ENCODE measurements at regions not wholly inside any gene's neighbourhood (a gene's known extent, or its start where the extent isn't known, plus 50 kb on each side); places are given as distances from the start of the nearest gene placed in this dataset.

DNA sequence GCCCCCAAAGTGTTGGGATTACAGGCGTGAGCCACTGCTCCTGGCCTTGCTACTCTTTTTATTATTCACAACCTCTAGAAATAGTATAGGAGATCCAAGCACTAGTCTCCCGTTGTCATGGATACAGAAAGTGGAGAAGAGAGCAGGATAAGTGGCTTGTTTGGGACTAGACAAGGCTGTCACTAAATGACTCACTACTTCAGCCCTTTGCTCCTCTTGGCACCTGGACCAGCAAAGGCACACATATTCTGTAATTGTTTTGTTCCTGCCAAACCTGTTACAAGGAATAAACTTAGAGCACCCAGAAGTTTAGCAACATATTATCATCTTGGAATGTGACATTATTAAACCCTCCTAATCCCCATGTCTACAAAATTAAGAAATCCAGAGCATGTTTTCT is 427.2 kb upstream of the THBS1 start:
- DNase-seq (ENCODE audit: low read depth) (no peak), FAIRE-seq (peak; percentile 9)
- Mint-ChIP-seq H3K27ac (ENCODE audit: unreplicated experiment) (no peak overlapping the region), H3K9me3 (ENCODE audit: unreplicated experiment) (no peaks in the 10 kb centered on the region), H3K4me1 (ENCODE audit: low read depth, unreplicated experiment) (peaks cover 29% of the 10 kb centered on the region), H3K4me3 (ENCODE audit: unreplicated experiment) (no peak overlapping the region), H3K36me3 (ENCODE audit: low read depth, unreplicated experiment) (no peaks in the 10 kb centered on the region), H3K27me3 (ENCODE audit: low read depth, unreplicated experiment) (no peaks in the 10 kb centered on the region)
- Histone ChIP-seq H3K36me3 (ENCODE audit: insufficient read depth, low read length) (no peaks in the 10 kb centered on the region), H3K4me1 (ENCODE audit: insufficient read depth, low read length) (no peaks in the 10 kb centered on the region), H3K27ac (ENCODE audit: low read depth, low read length) (no peak overlapping the region), H2AFZ (ENCODE audit: low read depth, low read length) (no peak overlapping the region), H3K9ac (ENCODE audit: low read length) (no peak overlapping the region), H4K20me1 (ENCODE audit: insufficient read depth, low read length) (no peaks in the 10 kb centered on the region), H3K79me2 (ENCODE audit: insufficient read depth, low read length) (no peaks in the 10 kb centered on the region), H3K4me3 (ENCODE audit: insufficient read depth, low read depth, low read length) (no peak overlapping the region), H3K9me3 (ENCODE audit: insufficient read depth, low read depth, low read length) (no peaks in the 10 kb centered on the region), H3K4me2 (ENCODE audit: low read length) (no peak overlapping the region), H3K27me3 (ENCODE audit: insufficient read depth, low read length) (no peaks in the 10 kb centered on the region)
- TF ChIP-seq, protein P1, sequence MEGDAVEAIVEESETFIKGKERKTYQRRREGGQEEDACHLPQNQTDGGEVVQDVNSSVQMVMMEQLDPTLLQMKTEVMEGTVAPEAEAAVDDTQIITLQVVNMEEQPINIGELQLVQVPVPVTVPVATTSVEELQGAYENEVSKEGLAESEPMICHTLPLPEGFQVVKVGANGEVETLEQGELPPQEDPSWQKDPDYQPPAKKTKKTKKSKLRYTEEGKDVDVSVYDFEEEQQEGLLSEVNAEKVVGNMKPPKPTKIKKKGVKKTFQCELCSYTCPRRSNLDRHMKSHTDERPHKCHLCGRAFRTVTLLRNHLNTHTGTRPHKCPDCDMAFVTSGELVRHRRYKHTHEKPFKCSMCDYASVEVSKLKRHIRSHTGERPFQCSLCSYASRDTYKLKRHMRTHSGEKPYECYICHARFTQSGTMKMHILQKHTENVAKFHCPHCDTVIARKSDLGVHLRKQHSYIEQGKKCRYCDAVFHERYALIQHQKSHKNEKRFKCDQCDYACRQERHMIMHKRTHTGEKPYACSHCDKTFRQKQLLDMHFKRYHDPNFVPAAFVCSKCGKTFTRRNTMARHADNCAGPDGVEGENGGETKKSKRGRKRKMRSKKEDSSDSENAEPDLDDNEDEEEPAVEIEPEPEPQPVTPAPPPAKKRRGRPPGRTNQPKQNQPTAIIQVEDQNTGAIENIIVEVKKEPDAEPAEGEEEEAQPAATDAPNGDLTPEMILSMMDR (IDR thresholded peaks at IDR 0.05; ENCODE audit: insufficient read depth, low read depth, low read length) = no peak
- no peak for TF ChIP-seq EZH2 (IDR thresholded peaks at IDR 0.05; ENCODE audit: insufficient read depth, low read length)

GRCh38 chr15:39154227-39154638 is 426.6 kb upstream of the THBS1 start:
- no peaks in the 10 kb centered on the region for H3K4me1 ChIP-seq (ENCODE audit: insufficient read depth, low read length)
- no peaks in the 10 kb centered on the region for H3K27me3 ChIP-seq (ENCODE audit: insufficient read depth, low read length)
- Mint-ChIP-seq H3K36me3 (ENCODE audit: low read depth, unreplicated experiment) (no peaks in the 10 kb centered on the region), H3K27me3 (ENCODE audit: low read depth, unreplicated experiment) (no peaks in the 10 kb centered on the region), H3K4me3 (ENCODE audit: unreplicated experiment) (no peak overlapping the region), H3K27ac (ENCODE audit: unreplicated experiment) (no peak overlapping the region), H3K9me3 (ENCODE audit: unreplicated experiment) (no peaks in the 10 kb centered on the region), H3K4me1 (ENCODE audit: low read depth, unreplicated experiment) (peaks cover 29% of the 10 kb centered on the region)
- DNase-seq (ENCODE audit: low read depth) (no peak), FAIRE-seq (no peak)
- H3K27ac ChIP-seq (ENCODE audit: low read depth, low read length) = no peak overlapping the region
- no peaks in the 10 kb centered on the region for H3K9me3 ChIP-seq (ENCODE audit: insufficient read depth, low read depth, low read length)
- no peaks in the 10 kb centered on the region for H3K79me2 ChIP-seq (ENCODE audit: insufficient read depth, low read length)
- H2AFZ ChIP-seq (ENCODE audit: low read depth, low read length) = no peak overlapping the region
- TF ChIP-seq EZH2 (IDR thresholded peaks at IDR 0.05; ENCODE audit: insufficient read depth, low read length) = no peak
- TF ChIP-seq, protein P1 (IDR thresholded peaks at IDR 0.05; ENCODE audit: insufficient read depth, low read depth, low read length) = no peak
- H3K36me3 ChIP-seq (ENCODE audit: insufficient read depth, low read length) = no peaks in the 10 kb centered on the region
- no peak overlapping the region for H3K4me3 ChIP-seq (ENCODE audit: insufficient read depth, low read depth, low read length)
- H4K20me1 ChIP-seq (ENCODE audit: insufficient read depth, low read length) = no peaks in the 10 kb centered on the region
- H3K9ac ChIP-seq (ENCODE audit: low read length) = no peak overlapping the region
- no peak overlapping the region for H3K4me2 ChIP-seq (ENCODE audit: low read length)

GRCh38 chr15:39154776-39155175 is 426.1 kb upstream of the THBS1 start:
- no peak overlapping the region for H2AFZ ChIP-seq (ENCODE audit: low read depth, low read length)
- H3K27ac ChIP-seq (ENCODE audit: low read depth, low read length) = no peak overlapping the region

More at GRCh38 chr15:39154776-39155175, 426.1 kb upstream of the THBS1 start:
- no peak for DNase-seq (ENCODE audit: low read depth)
- no peak overlapping the region for H3K27ac Mint-ChIP-seq (ENCODE audit: unreplicated experiment)
- no peaks in the 10 kb centered on the region for H3K27me3 ChIP-seq (ENCODE audit: insufficient read depth, low read length)
- no peaks in the 10 kb centered on the region for H3K36me3 Mint-ChIP-seq (ENCODE audit: low read depth, unreplicated experiment)
- no peaks in the 10 kb centered on the region for H3K9me3 ChIP-seq (ENCODE audit: insufficient read depth, low read depth, low read length)
- no peak overlapping the region for H3K4me3 Mint-ChIP-seq (ENCODE audit: unreplicated experiment)
- TF ChIP-seq, protein P1 (IDR thresholded peaks at IDR 0.05; ENCODE audit: insufficient read depth, low read depth, low read length) = no peak
- TF ChIP-seq EZH2 (IDR thresholded peaks at IDR 0.05; ENCODE audit: insufficient read depth, low read length) = no peak
- no peaks in the 10 kb centered on the region for H3K36me3 ChIP-seq (ENCODE audit: insufficient read depth, low read length)
- H3K4me1 Mint-ChIP-seq (ENCODE audit: low read depth, unreplicated experiment) = peaks cover 24% of the 10 kb centered on the region
- no peaks in the 10 kb centered on the region for H3K79me2 ChIP-seq (ENCODE audit: insufficient read depth, low read length)
- H4K20me1 ChIP-seq (ENCODE audit: insufficient read depth, low read length) = no peaks in the 10 kb centered on the region
- H3K4me3 ChIP-seq (ENCODE audit: insufficient read depth, low read depth, low read length) = no peak overlapping the region
- no peak overlapping the region for H3K9ac ChIP-seq (ENCODE audit: low read length)
- H3K4me2 ChIP-seq (ENCODE audit: low read length) = no peak overlapping the region
- no peaks in the 10 kb centered on the region for H3K4me1 ChIP-seq (ENCODE audit: insufficient read depth, low read length)
- FAIRE-seq = no peak
- no peaks in the 10 kb centered on the region for H3K27me3 Mint-ChIP-seq (ENCODE audit: low read depth, unreplicated experiment)
- H3K9me3 Mint-ChIP-seq (ENCODE audit: unreplicated experiment) = no peaks in the 10 kb centered on the region
